OCI-LY3 (cell line): ENCODE measurements at regions not wholly inside any gene's neighbourhood (a gene's known extent, or its start where the extent isn't known, plus 50 kb on each side); places are given as distances from the start of the nearest gene placed in this dataset.

Source experiments
- EZH2phosphoT487 ChIP-seq: fragments of 200-600 bp; shearing (Covaris generic); IDR thresholded peaks from 2 replicates; pipeline ENCODE4 v1.6.1; 2018; ENCODE audit warnings: antibody characterized with exemption, mixed run types, low read depth
- TF ChIP-seq, protein P1 (sequence below): fragments of 200-600, 300-600 bp; sonication (generic); IDR thresholded peaks from 2 replicates; pipeline ENCODE4 v1.5.1; 2014; ENCODE audit warnings: antibody characterized with exemption, low read length, low read depth

DNA sequence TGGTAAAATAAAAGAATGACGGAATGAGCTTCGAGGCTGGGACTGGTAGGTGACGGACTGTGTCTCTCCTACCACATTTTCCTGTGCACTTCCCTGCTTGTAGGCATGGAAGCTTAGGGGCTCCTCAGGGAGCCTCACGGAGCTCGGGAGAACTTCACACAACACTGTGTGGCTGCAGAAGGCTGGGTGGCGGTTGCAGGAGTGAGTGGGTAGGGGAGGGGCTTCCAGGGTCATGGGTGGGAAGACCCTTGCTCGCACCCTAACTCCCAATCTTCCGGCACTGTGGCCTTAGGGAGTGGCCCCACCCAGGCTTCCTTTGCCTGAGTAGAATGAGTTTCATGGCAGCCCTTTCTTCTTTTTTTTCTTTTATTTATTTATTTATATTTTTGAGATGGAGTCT is 128.6 kb downstream of the INHBB start:
- TF ChIP-seq EZH2phosphoT487 = no peak
- TF ChIP-seq, protein P1, sequence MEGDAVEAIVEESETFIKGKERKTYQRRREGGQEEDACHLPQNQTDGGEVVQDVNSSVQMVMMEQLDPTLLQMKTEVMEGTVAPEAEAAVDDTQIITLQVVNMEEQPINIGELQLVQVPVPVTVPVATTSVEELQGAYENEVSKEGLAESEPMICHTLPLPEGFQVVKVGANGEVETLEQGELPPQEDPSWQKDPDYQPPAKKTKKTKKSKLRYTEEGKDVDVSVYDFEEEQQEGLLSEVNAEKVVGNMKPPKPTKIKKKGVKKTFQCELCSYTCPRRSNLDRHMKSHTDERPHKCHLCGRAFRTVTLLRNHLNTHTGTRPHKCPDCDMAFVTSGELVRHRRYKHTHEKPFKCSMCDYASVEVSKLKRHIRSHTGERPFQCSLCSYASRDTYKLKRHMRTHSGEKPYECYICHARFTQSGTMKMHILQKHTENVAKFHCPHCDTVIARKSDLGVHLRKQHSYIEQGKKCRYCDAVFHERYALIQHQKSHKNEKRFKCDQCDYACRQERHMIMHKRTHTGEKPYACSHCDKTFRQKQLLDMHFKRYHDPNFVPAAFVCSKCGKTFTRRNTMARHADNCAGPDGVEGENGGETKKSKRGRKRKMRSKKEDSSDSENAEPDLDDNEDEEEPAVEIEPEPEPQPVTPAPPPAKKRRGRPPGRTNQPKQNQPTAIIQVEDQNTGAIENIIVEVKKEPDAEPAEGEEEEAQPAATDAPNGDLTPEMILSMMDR = no peak
